ENCODE measurements at regions not wholly inside any gene's neighbourhood (a gene's known extent, or its start where the extent isn't known, plus 50 kb on each side); places are given as distances from the start of the nearest gene placed in this dataset.

DNA sequence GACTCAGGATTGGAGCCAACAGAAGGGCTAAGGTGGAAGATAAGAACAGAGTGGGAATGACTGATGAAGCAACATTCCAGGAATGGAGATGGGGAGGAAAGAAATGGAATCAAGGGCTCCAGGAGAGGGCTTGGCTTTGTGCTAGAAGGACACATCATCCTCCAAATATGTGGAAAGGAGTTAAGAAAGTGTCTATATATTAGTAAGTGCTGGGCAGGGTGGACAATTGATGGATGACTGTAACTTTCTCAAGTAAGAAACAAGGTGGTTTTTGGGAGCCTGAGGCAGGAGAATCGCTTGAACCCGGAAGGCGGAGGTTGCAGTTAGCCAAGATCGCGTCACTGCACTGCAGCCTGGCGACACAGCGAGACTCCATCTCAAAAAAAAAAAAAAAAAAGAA lies 71.6 kb upstream of the NFKB1 start:
- TF ChIP-seq CTCF (IDR thresholded peaks at IDR 0.05; ENCODE audit: low read length) (no peak), EZH2phosphoT487 (IDR thresholded peaks at IDR 0.05; ENCODE audit: low read length) (no peak)

Measured in MM.1S (cell line).